DOHH2 (cell line): ENCODE measurements at regions not wholly inside any gene's neighbourhood (a gene's known extent, or its start where the extent isn't known, plus 50 kb on each side); places are given as distances from the start of the nearest gene placed in this dataset.

Experiments used
- EZH2phosphoT487 ChIP-seq: fragments of 200-600 bp; sonication (generic); IDR thresholded peaks from 2 replicates; pipeline ENCODE4 v1.6.1; 2017; ENCODE audit warnings: borderline replicate concordance, mild to moderate bottlenecking, antibody characterized with exemption, low read length, moderate library complexity, mixed read lengths
- TF ChIP-seq, protein P1 (sequence below): fragments of 200-600 bp; sonication (generic); IDR thresholded peaks from one replicate; pipeline ENCODE4 v1.5.1; 2014; ENCODE audit warnings: antibody characterized with exemption, mild to moderate bottlenecking, low read depth, low read length; ENCODE audit not compliant: poor library complexity, severe bottlenecking

DNA sequence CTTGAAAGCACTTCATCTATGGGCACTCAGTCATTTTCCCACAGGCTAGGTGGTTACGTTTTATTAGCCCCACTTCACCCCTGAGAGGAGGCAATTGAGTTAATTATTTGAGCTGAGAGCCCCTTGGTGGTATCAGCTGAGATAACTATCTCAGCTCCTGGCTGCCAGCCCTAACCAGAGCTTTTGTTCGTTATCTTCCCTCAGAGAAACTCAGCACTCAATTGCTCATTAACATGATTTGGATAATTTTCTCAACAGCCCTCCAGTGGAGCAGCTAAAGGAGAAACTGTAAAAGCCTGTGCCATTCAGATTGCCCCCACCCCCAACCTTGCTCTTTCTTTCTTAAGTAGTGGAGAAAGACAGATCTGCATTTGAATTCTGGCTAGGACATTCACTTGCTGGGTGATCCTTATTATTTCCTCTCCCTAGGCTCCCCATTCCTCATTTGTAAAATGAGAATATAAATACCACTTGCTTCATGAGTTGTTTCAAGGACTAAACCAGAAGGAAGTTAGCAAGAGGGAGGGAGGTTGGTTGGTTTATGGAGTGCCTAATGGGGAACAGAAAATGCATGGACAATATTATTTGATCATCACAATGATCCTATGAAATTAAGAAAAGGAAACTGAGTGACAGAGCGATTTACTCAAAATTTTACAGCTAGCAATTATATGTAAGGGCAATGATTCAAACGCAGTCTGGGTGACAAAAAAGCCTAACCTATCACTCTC, 218.7 kb upstream of the FGGY start:
- TF ChIP-seq, protein P1, sequence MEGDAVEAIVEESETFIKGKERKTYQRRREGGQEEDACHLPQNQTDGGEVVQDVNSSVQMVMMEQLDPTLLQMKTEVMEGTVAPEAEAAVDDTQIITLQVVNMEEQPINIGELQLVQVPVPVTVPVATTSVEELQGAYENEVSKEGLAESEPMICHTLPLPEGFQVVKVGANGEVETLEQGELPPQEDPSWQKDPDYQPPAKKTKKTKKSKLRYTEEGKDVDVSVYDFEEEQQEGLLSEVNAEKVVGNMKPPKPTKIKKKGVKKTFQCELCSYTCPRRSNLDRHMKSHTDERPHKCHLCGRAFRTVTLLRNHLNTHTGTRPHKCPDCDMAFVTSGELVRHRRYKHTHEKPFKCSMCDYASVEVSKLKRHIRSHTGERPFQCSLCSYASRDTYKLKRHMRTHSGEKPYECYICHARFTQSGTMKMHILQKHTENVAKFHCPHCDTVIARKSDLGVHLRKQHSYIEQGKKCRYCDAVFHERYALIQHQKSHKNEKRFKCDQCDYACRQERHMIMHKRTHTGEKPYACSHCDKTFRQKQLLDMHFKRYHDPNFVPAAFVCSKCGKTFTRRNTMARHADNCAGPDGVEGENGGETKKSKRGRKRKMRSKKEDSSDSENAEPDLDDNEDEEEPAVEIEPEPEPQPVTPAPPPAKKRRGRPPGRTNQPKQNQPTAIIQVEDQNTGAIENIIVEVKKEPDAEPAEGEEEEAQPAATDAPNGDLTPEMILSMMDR = no peak
- no peak for TF ChIP-seq EZH2phosphoT487
